GM23248 (cell line): ENCODE measurements at regions not wholly inside any gene's neighbourhood (a gene's known extent, or its start where the extent isn't known, plus 50 kb on each side); places are given as distances from the start of the nearest gene placed in this dataset.

Experiments
- EZH2 ChIP-seq: fragments of 200-600 bp; sonication (generic); IDR thresholded peaks from 2 replicates; pipeline ENCODE4 v1.6.1; 2018; ENCODE audit warnings: antibody characterized with exemption, mild to moderate bottlenecking; ENCODE audit not compliant: insufficient read depth, poor library complexity, severe bottlenecking
- EZH2phosphoT487 ChIP-seq: fragments of 200-600 bp; sonication (generic); IDR thresholded peaks from 2 replicates; pipeline ENCODE4 v1.6.1; 2018; ENCODE audit warnings: antibody characterized with exemption, moderate library complexity, mild to moderate bottlenecking, low read depth; ENCODE audit not compliant: insufficient read depth

- no peak for TF ChIP-seq EZH2
- no peak for TF ChIP-seq EZH2phosphoT487
Measured at GRCh38 chr3:145902166-145902565, 258.8 kb downstream of the PLOD2 start.
